Activated CD8-positive, alpha-beta T cell treated with anti-CD3 and anti-CD28 coated beads for 36 hours (primary cell): ENCODE measurements at regions not wholly inside any gene's neighbourhood (a gene's known extent, or its start where the extent isn't known, plus 50 kb on each side); places are given as distances from the start of the nearest gene placed in this dataset.

Source experiments
- ATAC-seq: fragments of 200-7000 bp; cut with Tn5 transposase; one replicate; pipeline ENCODE4 v1.10.0; 2021; ENCODE audit warnings: mild to moderate bottlenecking, moderate library complexity
- CTCF ChIA-PET: fragments of 350-600 bp; sonication (Branson Sonifier 250); formaldehyde crosslinking; loops from one replicate; lab custom pipeline; 2021; ENCODE audit warnings: antibody characterized with exemption; lab: Charles Lee
- POLR2A ChIA-PET: fragments of 350-600 bp; sonication (Branson Sonifier 250); formaldehyde crosslinking; loops from one replicate; lab custom pipeline; 2021; ENCODE audit warnings: antibody characterized with exemption; lab: Charles Lee
- DNase-seq: peaks from one replicate; pipeline ENCODE4 v3.0.0-alpha.2; 2020
- H3K27ac Mint-ChIP-seq: one replicate; pipeline ENCODE4 v1.8.0; 2021; ENCODE audit warnings: mild to moderate bottlenecking, mixed read lengths
- H3K27me3 Mint-ChIP-seq: one replicate; pipeline ENCODE4 v1.8.0; 2021; ENCODE audit warnings: mixed read lengths
- H3K36me3 Mint-ChIP-seq: one replicate; pipeline ENCODE4 v1.8.0; 2021; ENCODE audit warnings: low read depth, mixed read lengths
- H3K4me1 Mint-ChIP-seq: one replicate; pipeline ENCODE4 v1.8.0; 2021; ENCODE audit warnings: low read depth, mixed read lengths
- H3K4me3 Mint-ChIP-seq: one replicate; pipeline ENCODE4 v1.8.0; 2021; ENCODE audit warnings: mild to moderate bottlenecking, moderate library complexity, mixed read lengths
- H3K9me3 Mint-ChIP-seq: one replicate; pipeline ENCODE4 v1.8.0; 2021; ENCODE audit warnings: mixed read lengths
- intact Hi-C: fragments of 100-400 bp; cut with micrococcal nuclease; formaldehyde crosslinking; loops from one replicate; pipeline ENCODE4 v1.10.0; 2022
- TF ChIP-seq, protein P1 (sequence below): fragments of 200-600 bp; IDR thresholded peaks from one replicate; pipeline ENCODE4 v1.8.0; 2022; ENCODE audit warnings: antibody characterized with exemption, mild to moderate bottlenecking

DNA sequence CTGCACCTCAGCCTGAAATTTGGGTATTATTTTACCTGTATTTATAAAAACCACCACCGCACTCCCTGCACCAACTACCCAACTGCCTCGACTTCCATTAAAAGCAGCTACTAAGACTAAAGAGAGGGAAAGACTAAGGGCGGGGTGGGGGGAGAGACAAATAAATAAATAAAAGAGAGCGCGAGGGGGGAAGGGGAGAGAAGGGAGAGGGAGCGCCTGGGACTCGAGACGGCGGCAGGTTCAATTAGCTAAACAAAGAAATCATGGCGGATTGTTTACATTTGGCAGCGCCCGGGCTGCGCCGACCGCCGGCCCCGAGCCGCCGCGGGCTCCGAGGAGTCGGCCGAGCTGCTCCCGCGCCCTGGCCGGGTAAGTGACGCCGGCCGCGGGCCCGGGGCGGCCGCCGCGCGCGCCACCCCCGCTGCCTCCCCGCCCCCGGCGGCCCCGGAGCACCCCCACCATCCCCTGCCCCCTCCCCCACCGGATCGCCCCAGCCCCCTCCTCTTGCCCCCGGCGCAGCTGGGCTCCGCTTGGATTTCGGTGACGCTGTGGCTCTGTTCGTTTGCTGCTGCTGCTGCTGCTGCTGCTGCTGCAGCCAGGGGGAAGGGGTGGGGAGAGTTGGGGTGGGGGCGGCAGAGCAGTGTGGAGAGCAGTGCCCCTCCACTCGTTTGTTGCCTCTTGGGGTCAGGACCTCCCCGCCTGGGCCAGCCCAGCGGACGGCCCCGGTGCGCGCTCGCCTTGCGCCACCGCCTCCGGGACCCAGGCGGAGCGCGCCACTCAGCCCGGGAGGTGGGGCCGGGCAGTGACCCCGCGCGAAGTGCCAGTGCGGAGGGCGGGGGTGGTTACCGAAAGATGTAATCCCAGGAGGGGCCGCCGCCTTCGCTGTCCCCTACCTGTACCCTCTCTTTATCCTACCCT lies 187.2 kb upstream of the FANCL start:
- peaks cover 34% of the 10 kb centered on the region for H3K27me3 Mint-ChIP-seq
- ATAC-seq (peak; percentile 30), DNase-seq (peak; percentile 15)
- H3K27ac Mint-ChIP-seq: no peak overlapping the region
- H3K4me3 Mint-ChIP-seq: peak overlapping the region; percentile 65
- POLR2A ChIA-PET: no interaction called here
- intact Hi-C loops: no loop called here
- H3K36me3 Mint-ChIP-seq: no peaks in the 10 kb centered on the region
- peaks cover 4% of the 10 kb centered on the region for H3K4me1 Mint-ChIP-seq
- TF ChIP-seq, protein P1, sequence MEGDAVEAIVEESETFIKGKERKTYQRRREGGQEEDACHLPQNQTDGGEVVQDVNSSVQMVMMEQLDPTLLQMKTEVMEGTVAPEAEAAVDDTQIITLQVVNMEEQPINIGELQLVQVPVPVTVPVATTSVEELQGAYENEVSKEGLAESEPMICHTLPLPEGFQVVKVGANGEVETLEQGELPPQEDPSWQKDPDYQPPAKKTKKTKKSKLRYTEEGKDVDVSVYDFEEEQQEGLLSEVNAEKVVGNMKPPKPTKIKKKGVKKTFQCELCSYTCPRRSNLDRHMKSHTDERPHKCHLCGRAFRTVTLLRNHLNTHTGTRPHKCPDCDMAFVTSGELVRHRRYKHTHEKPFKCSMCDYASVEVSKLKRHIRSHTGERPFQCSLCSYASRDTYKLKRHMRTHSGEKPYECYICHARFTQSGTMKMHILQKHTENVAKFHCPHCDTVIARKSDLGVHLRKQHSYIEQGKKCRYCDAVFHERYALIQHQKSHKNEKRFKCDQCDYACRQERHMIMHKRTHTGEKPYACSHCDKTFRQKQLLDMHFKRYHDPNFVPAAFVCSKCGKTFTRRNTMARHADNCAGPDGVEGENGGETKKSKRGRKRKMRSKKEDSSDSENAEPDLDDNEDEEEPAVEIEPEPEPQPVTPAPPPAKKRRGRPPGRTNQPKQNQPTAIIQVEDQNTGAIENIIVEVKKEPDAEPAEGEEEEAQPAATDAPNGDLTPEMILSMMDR: no peak
- CTCF ChIA-PET: no interaction called here
- H3K9me3 Mint-ChIP-seq: no peaks in the 10 kb centered on the region

DNA sequence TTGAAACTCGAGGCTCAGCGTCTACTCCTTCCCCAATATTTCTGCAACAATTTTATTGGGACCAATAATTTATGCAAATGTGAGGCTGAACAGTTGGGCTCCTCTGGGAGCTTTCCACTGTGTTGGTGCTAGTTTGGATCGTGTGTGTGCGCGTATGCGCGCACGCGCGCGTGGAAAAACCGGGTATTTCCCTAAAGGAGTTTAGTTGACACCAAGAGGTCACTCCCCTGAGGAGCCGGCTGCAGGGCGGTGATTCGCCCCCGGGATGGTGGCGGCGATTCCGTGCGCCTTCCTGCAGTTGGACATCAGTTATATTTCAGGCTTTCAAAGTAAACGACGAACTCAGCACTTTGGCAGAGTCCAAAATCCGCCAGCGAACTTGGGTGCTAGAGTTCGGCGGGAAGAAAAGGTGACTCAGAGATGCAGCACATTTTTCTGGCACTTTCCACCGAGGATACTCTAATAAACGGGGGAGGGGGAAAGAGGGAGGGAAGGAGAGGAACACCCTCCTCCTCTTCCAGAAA lies 186.5 kb upstream of the FANCL start:
- TF ChIP-seq, protein P1: no peak
- H3K4me3 Mint-ChIP-seq: peak overlapping the region; percentile 65
- H3K9me3 Mint-ChIP-seq: no peaks in the 10 kb centered on the region
- ATAC-seq (no peak), DNase-seq (peak; percentile 27)
- H3K36me3 Mint-ChIP-seq: no peaks in the 10 kb centered on the region
- H3K27ac Mint-ChIP-seq: no peak overlapping the region
- CTCF ChIA-PET: no interaction called here
- peaks cover 4% of the 10 kb centered on the region for H3K4me1 Mint-ChIP-seq
- intact Hi-C loops: no loop called here
- POLR2A ChIA-PET: no interaction called here
- peaks cover 34% of the 10 kb centered on the region for H3K27me3 Mint-ChIP-seq

DNA sequence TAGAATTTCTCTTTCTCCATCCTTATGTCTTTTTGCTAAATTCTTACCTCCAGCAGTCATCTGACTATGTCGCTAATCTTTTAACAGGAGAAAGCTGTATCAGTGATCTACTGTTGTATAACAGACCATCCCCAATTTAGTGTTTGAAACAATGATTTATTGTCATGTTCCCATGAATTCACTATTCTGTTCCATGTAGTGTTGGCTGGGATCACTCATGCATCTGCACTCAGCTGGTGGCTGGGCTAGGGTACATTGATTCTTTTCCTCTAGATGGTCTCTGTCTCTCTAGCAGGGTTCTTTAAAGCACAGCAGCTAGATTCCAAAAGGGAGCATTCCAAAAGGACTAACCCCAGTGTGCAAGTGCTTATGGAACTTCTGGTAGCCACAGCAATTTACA lies 184.2 kb upstream of the FANCL start:
- Mint-ChIP-seq H3K27me3 (peaks cover 38% of the 10 kb centered on the region), H3K9me3 (no peaks in the 10 kb centered on the region), H3K27ac (no peak overlapping the region), H3K4me3 (no peak overlapping the region), H3K36me3 (no peaks in the 10 kb centered on the region), H3K4me1 (peaks cover 4% of the 10 kb centered on the region)
- intact Hi-C loops: no loop called here
- CTCF ChIA-PET: no interaction called here
- TF ChIP-seq, protein P1: no peak
- POLR2A ChIA-PET: no interaction called here
- no peak for ATAC-seq
- no peak for DNase-seq

DNA sequence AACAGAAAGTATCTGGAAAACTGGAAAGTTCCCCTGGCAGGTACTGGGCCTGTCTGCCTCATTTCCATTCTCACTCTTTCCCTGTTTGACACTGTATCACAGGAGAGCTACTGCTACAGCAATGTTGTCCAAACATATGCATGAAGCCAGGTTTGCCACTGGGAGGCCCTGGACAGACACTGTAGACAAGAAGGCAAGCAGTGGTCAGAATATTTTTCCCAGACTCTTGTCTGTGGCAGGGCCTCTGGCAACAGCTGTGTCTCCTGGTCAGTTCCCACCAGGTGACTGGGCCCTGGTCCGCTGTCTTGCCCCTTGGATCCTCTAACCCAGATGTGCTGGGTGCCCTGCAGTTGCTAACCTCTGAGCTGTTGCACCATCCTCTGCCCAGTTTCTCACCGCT lies 178.9 kb upstream of the FANCL start:
- no peak for DNase-seq
- Mint-ChIP-seq H3K9me3 (no peaks in the 10 kb centered on the region), H3K4me1 (no peaks in the 10 kb centered on the region), H3K4me3 (no peak overlapping the region), H3K27me3 (peaks cover 5% of the 10 kb centered on the region), H3K27ac (no peak overlapping the region), H3K36me3 (no peaks in the 10 kb centered on the region)
- ChIA-PET CTCF (no interaction called here), POLR2A (no interaction called here)
- intact Hi-C loops: no loop called here
- TF ChIP-seq, protein P1: no peak
- no peak for ATAC-seq

DNA sequence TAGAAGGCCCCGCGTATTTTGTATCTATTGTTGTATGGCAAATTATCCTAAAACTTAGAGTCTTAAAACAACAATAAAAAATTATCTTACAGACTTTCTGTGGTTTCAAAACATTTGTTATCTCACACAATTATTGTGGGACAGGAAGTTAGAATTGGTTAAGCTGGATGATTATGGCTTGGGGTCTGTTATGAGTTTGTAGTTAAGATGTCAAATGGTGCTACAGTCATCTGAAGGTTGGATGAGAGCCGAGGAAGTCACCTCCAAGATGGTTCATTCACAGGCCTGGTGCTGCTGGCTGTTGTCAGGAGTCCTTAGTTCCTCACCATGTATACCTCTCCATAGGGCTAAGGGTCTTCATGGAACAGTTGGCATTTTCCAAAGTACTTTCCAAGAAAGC lies 175.6 kb upstream of the FANCL start:
- TF ChIP-seq, protein P1: no peak

More for the DNA sequence above, 175.6 kb upstream of the FANCL start:
- H3K4me3 Mint-ChIP-seq: no peak overlapping the region
- no peak overlapping the region for H3K27ac Mint-ChIP-seq
- ChIA-PET CTCF (no interaction called here), POLR2A (no interaction called here)
- intact Hi-C loops: no loop called here
- H3K9me3 Mint-ChIP-seq: no peaks in the 10 kb centered on the region
- peaks cover 4% of the 10 kb centered on the region for H3K27me3 Mint-ChIP-seq
- H3K36me3 Mint-ChIP-seq: no peaks in the 10 kb centered on the region
- DNase-seq (no peak), ATAC-seq (no peak)
- no peaks in the 10 kb centered on the region for H3K4me1 Mint-ChIP-seq
